K562 (cell line): ENCODE measurements at regions not wholly inside any gene's neighbourhood (a gene's known extent, or its start where the extent isn't known, plus 50 kb on each side); places are given as distances from the start of the nearest gene placed in this dataset.

Experiments used
- ATAC-seq: fragments of 200-7000 bp; cut with Tn5 transposase; 3 replicates; pipeline ENCODE4 v1.9.1; 2020; ENCODE audit warnings: moderate library complexity
- BruUV-seq: library from RNA; stranded (reverse); fragments of 400-500 nt; replicated peaks from 2 replicates; lab custom pipeline; 2021; lab: Mats Ljungman, UMichigan
- CTCF ChIA-PET: fragments of 300-600 bp; formaldehyde crosslinking; extraction: SDS; loops from one replicate; lab custom pipeline; 2021; ENCODE audit warnings: low intra/inter-chr PET ratio; lab: Yijun Ruan, JAX
- POLR2A ChIA-PET: fragments of 300-600, 350-650 bp; sonication (Branson Sonifier 250); formaldehyde crosslinking; extraction: SDS; loops from one replicate; lab custom pipeline; 2021; ENCODE audit warnings: antibody characterized with exemption, inconsistent platforms; lab: Yijun Ruan, JAX
- DNase-seq, 4 experiments: peaks; one replicate each; pipeline versions ENCODE4 v3.0.0 to v3.0.0-alpha.2; 2011 to 2018; ENCODE audit warnings: low spot score in 3 of 4, mixed read lengths in 3 of 4; ENCODE audit errors: extremely low read depth in 1 of 4
- FAIRE-seq: peaks from 2 replicates; lab custom pipeline; 2011; peaks lifted over from hg19 to GRCh38; lab: Jason Lieb, UNC
- H2AFZ ChIP-seq: 2 replicates; pipeline ENCODE4 v1.6.0; 2011; ENCODE audit warnings: low read depth, low read length, control low read depth, inconsistent platforms
- H3K27ac ChIP-seq: fragments of 200-600 bp; 3 replicates; pipeline ENCODE4 v1.8.0; 2011; ENCODE audit warnings: low read depth, mild to moderate bottlenecking, control low read depth, inconsistent platforms, low read length, moderate library complexity, mixed read lengths; ENCODE audit errors: extremely low read depth
- H3K27me3 ChIP-seq, 2 experiments: fragments of 300-600 bp in 1 of 2; 2 replicates in 1 of 2; 3 replicates in 1 of 2; pipeline versions ENCODE4 v1.6.0 to v1.8.0; 2011; ENCODE audit warnings: inconsistent platforms in 2 of 2, low read length in 2 of 2, mild to moderate bottlenecking in 1 of 2, mixed read lengths in 1 of 2, moderate library complexity in 1 of 2; ENCODE audit not compliant: control insufficient read depth in 2 of 2, insufficient read depth in 2 of 2
- H3K36me3 ChIP-seq: fragments of 300-600 bp; 3 replicates; pipeline ENCODE4 v1.8.0; 2011; ENCODE audit warnings: mild to moderate bottlenecking, low read length, inconsistent platforms; ENCODE audit not compliant: control insufficient read depth, insufficient read depth
- H3K4me1 ChIP-seq, 2 experiments: fragments of 200-600 bp in 1 of 2; replicated peaks in 1 of 2; 2 replicates in 1 of 2; 3 replicates in 1 of 2; pipeline versions ENCODE4 v1.5.1 to v1.8.0; 2011; ENCODE audit warnings: inconsistent platforms in 2 of 2, low read length in 2 of 2, mild to moderate bottlenecking in 1 of 2, mixed read lengths in 1 of 2, moderate library complexity in 1 of 2; ENCODE audit not compliant: control insufficient read depth in 2 of 2, insufficient read depth in 2 of 2
- H3K4me2 ChIP-seq: 2 replicates; pipeline ENCODE4 v1.6.1; 2011; ENCODE audit warnings: low read length, control low read depth, inconsistent platforms, mixed read lengths; ENCODE audit not compliant: insufficient read depth
- H3K4me3 ChIP-seq: fragments of 200-600 bp; sonication (generic), shearing (Covaris generic); 2 replicates; pipeline ENCODE4 v1.5.1; 2016; ENCODE audit warnings: control low read depth, inconsistent platforms
- H3K79me2 ChIP-seq: fragments of 200-600 bp; 3 replicates; pipeline ENCODE4 v1.8.0; 2011; ENCODE audit warnings: low read length, inconsistent platforms; ENCODE audit not compliant: control insufficient read depth, insufficient read depth
- H3K9ac ChIP-seq, 2 experiments: 2 replicates each; pipeline versions ENCODE4 v1.6.0 to v1.6.1; 2011; ENCODE audit warnings: low read depth in 2 of 2, low read length in 2 of 2, control low read depth in 1 of 2, inconsistent platforms in 1 of 2, mild to moderate bottlenecking in 1 of 2, mixed read lengths in 1 of 2; ENCODE audit not compliant: insufficient read depth in 1 of 2
- H3K9me1 ChIP-seq: one replicate; pipeline ENCODE4 v1.6.0; 2011; ENCODE audit warnings: inconsistent platforms, mild to moderate bottlenecking, low read length, moderate library complexity; ENCODE audit not compliant: control insufficient read depth, insufficient read depth
- H3K9me3 ChIP-seq: replicated peaks from 2 replicates; pipeline ENCODE4 v1.5.1; 2011; ENCODE audit warnings: low read depth, low read length, inconsistent platforms; ENCODE audit not compliant: control insufficient read depth, insufficient read depth
- H4K20me1 ChIP-seq: replicated peaks from 2 replicates; pipeline ENCODE4 v1.6.1; 2011; ENCODE audit warnings: low read length, inconsistent platforms, mixed read lengths; ENCODE audit not compliant: control insufficient read depth, insufficient read depth
- BCLAF1 ChIP-seq, 2 experiments: fragments of 450-650 bp in 1 of 2; IDR thresholded peaks; 2 replicates each; pipeline ENCODE4 v1.6.1; 2011 to 2017; ENCODE audit warnings: low read depth in 2 of 2, antibody characterized with exemption in 1 of 2, borderline replicate concordance in 1 of 2, low read length in 1 of 2, mild to moderate bottlenecking in 1 of 2, mixed read lengths in 1 of 2; ENCODE audit not compliant: control insufficient read depth in 1 of 2
- CBFA2T3 ChIP-seq: fragments of 450-650 bp; IDR thresholded peaks from 2 replicates; pipeline ENCODE4 v1.6.1; 2017
- CC2D1A ChIP-seq: fragments of 450-650 bp; IDR thresholded peaks from 2 replicates; pipeline ENCODE4 v1.6.1; 2017; ENCODE audit warnings: mild to moderate bottlenecking
- CSDE1 ChIP-seq, 2 experiments: fragments of 450-650 bp; IDR thresholded peaks; 2 replicates each; pipeline ENCODE4 v1.6.1; 2016; ENCODE audit warnings: mild to moderate bottlenecking in 1 of 2
- FOXK1 ChIP-seq: sonication (generic); formaldehyde crosslinking; IDR thresholded peaks from 2 replicates; pipeline ENCODE4 v1.8.0; 2022; ENCODE audit warnings: missing genetic modification reagents, mild to moderate bottlenecking, borderline replicate concordance
- HMG20A ChIP-seq: fragments of 450-650 bp; formaldehyde crosslinking; conservative IDR thresholded peaks from 2 replicates; pipeline ENCODE4 v1.4.0; 2020; ENCODE audit warnings: mild to moderate bottlenecking, mixed read lengths
- JUNB ChIP-seq: fragments of 450-650 bp; formaldehyde crosslinking; conservative IDR thresholded peaks from 2 replicates; pipeline ENCODE4 v1.4.0; 2020; ENCODE audit warnings: mild to moderate bottlenecking
- MXD1 ChIP-seq: fragments of 250-450 bp; sonication (Bioruptor Pico); IDR thresholded peaks from 2 replicates; pipeline ENCODE4 v1.8.0; 2021; ENCODE audit warnings: borderline replicate concordance, mild to moderate bottlenecking, moderate library complexity; ENCODE audit not compliant: poor library complexity, severe bottlenecking
- PCBP1 ChIP-seq: fragments of 200-400 bp; formaldehyde crosslinking; IDR thresholded peaks from 2 replicates; pipeline ENCODE4 v1.6.1; 2018; ENCODE audit warnings: mild to moderate bottlenecking, low read depth, low read length; ENCODE audit not compliant: poor library complexity, severe bottlenecking
- RHOXF2B ChIP-seq: fragments of 250-450 bp; sonication (Bioruptor Pico); conservative IDR thresholded peaks from 2 replicates; pipeline ENCODE4 v1.5.1; 2021
- STAT5B ChIP-seq: fragments of 250-450 bp; sonication (Bioruptor Pico); IDR thresholded peaks from 2 replicates; pipeline ENCODE4 v1.8.0; 2021; ENCODE audit warnings: mild to moderate bottlenecking, inconsistent platforms
- TGIF2 ChIP-seq: sonication (generic); formaldehyde crosslinking; IDR thresholded peaks from 2 replicates; pipeline ENCODE4 v1.8.1; 2022; ENCODE audit warnings: mild to moderate bottlenecking, missing genetic modification reagents, moderate library complexity
- ZFX ChIP-seq: sonication (generic); formaldehyde crosslinking; IDR thresholded peaks from 2 replicates; pipeline ENCODE4 v1.8.0; 2022; ENCODE audit warnings: mild to moderate bottlenecking, missing genetic modification reagents, moderate library complexity
- ZNF143 ChIP-seq: sonication (generic); formaldehyde crosslinking; IDR thresholded peaks from 2 replicates; pipeline ENCODE4 v1.9.0; 2022; ENCODE audit warnings: mild to moderate bottlenecking, missing genetic modification reagents
- ZNF3 ChIP-seq: fragments of 250-450 bp; sonication (Bioruptor Pico); IDR thresholded peaks from 2 replicates; pipeline ENCODE4 v1.5.0; 2021; ENCODE audit warnings: mild to moderate bottlenecking, moderate library complexity
- WGBS: fragments of 100-300 bp; shearing (Covaris generic); methylation state at CpG from one replicate; pipeline ENCODE4 v1.1.6; 2016; ENCODE audit warnings: low coverage, mixed read lengths; ENCODE audit not compliant: insufficient coverage; ENCODE audit errors: missing lambda C conversion rate; 5-methylcytosine and 5-hydroxymethylcytosine counted together
- in situ Hi-C: fragments of 300-500 bp; cut with MboI; formaldehyde crosslinking; loops from 4 replicates; pipeline ENCODE4 v1.15.0; 2018; ENCODE audit warnings: inconsistent platforms, mixed read lengths
- intact Hi-C: fragments of 100-400 bp; cut with micrococcal nuclease; formaldehyde crosslinking; loops from 2 replicates; pipeline ENCODE4 v1.14.2; 2022

- no peaks in the 10 kb centered on the region for H3K9me3 ChIP-seq
- BruUV-seq, result no TSS peak
- intact Hi-C loops (no loop called here), in situ Hi-C loops (no loop called here)
- ChIA-PET POLR2A (no interaction called here), CTCF (no interaction called here)
- WGBS, result 6% methylated on average over 3 of the region's 8 CpGs
- no peak for FAIRE-seq
- H3K4me3 ChIP-seq, result no peak overlapping the region
- DNase-seq, result no peak
- H3K79me2 ChIP-seq, result no peaks in the 10 kb centered on the region
- no peak overlapping the region for H2AFZ ChIP-seq
- TF ChIP-seq ZNF143 (CRISPR knock-in tag), result no peak
- TF ChIP-seq PCBP1, result no peak
- no peak for TF ChIP-seq FOXK1 (CRISPR knock-in tag)
- TF ChIP-seq MXD1 (CRISPR knock-in tag), result no peak
- TF ChIP-seq ZNF3 (CRISPR knock-in tag), result no peak
- TF ChIP-seq STAT5B (CRISPR knock-in tag), result no peak
- H3K9ac ChIP-seq, result no peak overlapping the region
- 0 out of 2 replicates have a peak, but pooled peaks cover 5% of the 10 kb centered on the region for H4K20me1 ChIP-seq
- H3K4me1 ChIP-seq, result no peaks in the 10 kb centered on the region
- no peak overlapping the region for H3K27ac ChIP-seq
- peaks cover 0 to 4% of the 10 kb centered on the region in 2 experiments; a peak in 1 of 5 replicates for H3K27me3 ChIP-seq
- H3K9me1 ChIP-seq, result no peaks in the 10 kb centered on the region
- ATAC-seq, result no peak
- H3K4me2 ChIP-seq, result no peak overlapping the region
- no peaks in the 10 kb centered on the region for H3K36me3 ChIP-seq
Observed at GRCh38 chr10:130956251-130956650, 355.3 kb downstream of the TCERG1L start.

GRCh38 chr10:130957423-130957822 is 354.1 kb downstream of the TCERG1L start:
- ATAC-seq (no peak), FAIRE-seq (no peak), DNase-seq (no peak)
- Histone ChIP-seq H4K20me1 (0 out of 2 replicates have a peak, but pooled peaks cover 5% of the 10 kb centered on the region), H3K9me3 (no peaks in the 10 kb centered on the region), H3K9me1 (no peaks in the 10 kb centered on the region), H3K4me2 (no peak overlapping the region), H3K36me3 (no peaks in the 10 kb centered on the region), H3K4me1 (no peaks in the 10 kb centered on the region), H3K4me3 (no peak overlapping the region), H3K27ac (no peak overlapping the region), H3K9ac (no peak overlapping the region), H2AFZ (no peak overlapping the region), H3K79me2 (no peaks in the 10 kb centered on the region), H3K27me3 (peaks cover 0 to 4% of the 10 kb centered on the region in 2 experiments; a peak in 1 of 5 replicates)
- intact Hi-C loops (no loop called here), in situ Hi-C loops (no loop called here)
- 0% methylated on average over 5 of the region's 5 CpGs for WGBS
- POLR2A ChIA-PET, result no interaction called here
- no TSS peak for BruUV-seq
- CTCF ChIA-PET, result no interaction called here
- no peak for TF ChIP-seq BCLAF1 (IDR thresholded peaks at IDR 0.05; ENCODE audit: borderline replicate concordance in 1 of 2, control insufficient read depth in 1 of 2, low read depth in 2 of 2, low read length in 1 of 2)
- TF ChIP-seq ZFX, result no peak
- no peak for TF ChIP-seq CC2D1A
- TF ChIP-seq RHOXF2B (CRISPR knock-in tag), result no peak
- TF ChIP-seq HMG20A (CRISPR knock-in tag), result no peak
- TF ChIP-seq CBFA2T3, result no peak
- no peak for TF ChIP-seq JUNB (CRISPR knock-in tag)
- no peak for TF ChIP-seq TGIF2 (CRISPR knock-in tag)
- TF ChIP-seq CSDE1 (IDR thresholded peaks at IDR 0.05), result no peak
